GM12878 (cell line): ENCODE measurements at regions not wholly inside any gene's neighbourhood (a gene's known extent, or its start where the extent isn't known, plus 50 kb on each side); places are given as distances from the start of the nearest gene placed in this dataset.

ENCODE experiments used
- ATAC-seq: fragments of 200-7000 bp; cut with Tn5 transposase; 3 replicates; pipeline ENCODE4 v1.9.1; 2020; ENCODE audit warnings: mild to moderate bottlenecking, moderate library complexity
- BruUV-seq: library from RNA; stranded (reverse); fragments of 400-500 nt; replicated peaks from 2 replicates; lab custom pipeline; 2021; lab: Mats Ljungman, UMichigan
- CTCF ChIA-PET: fragments of 300-600 bp; sonication (Branson Sonifier 250); formaldehyde crosslinking; extraction: SDS; loops from one replicate; lab custom pipeline; 2021; ENCODE audit warnings: inconsistent platforms; lab: Yijun Ruan, JAX
- POLR2A ChIA-PET: fragments of 350-600 bp; formaldehyde crosslinking; extraction: SDS; loops from one replicate; lab custom pipeline; 2021; ENCODE audit warnings: inconsistent platforms; lab: Charles Lee
- RAD21 ChIA-PET: fragments of 300-600 bp; sonication (Branson Sonifier 250); formaldehyde crosslinking; loops from one replicate; lab custom pipeline; 2023; ENCODE audit warnings: antibody characterized with exemption; ENCODE audit not compliant: unreplicated experiment; lab: Charles Lee
- SMC1A ChIA-PET: fragments of 300-600 bp; sonication (Branson Sonifier 250); formaldehyde crosslinking; loops from one replicate; lab custom pipeline; 2023; ENCODE audit not compliant: unreplicated experiment, uncharacterized antibody; lab: Charles Lee
- DNase-seq: peaks from one replicate; pipeline ENCODE4 v3.0.0-alpha.2; 2011; ENCODE audit warnings: low read depth, low spot score
- FAIRE-seq: peaks from 3 replicates; lab custom pipeline; 2011; peaks lifted over from hg19 to GRCh38; lab: Jason Lieb, UNC
- H2AFZ ChIP-seq: 2 replicates; pipeline ENCODE4 v1.6.0; 2011; ENCODE audit warnings: low read depth, low read length, control low read depth; ENCODE audit not compliant: control insufficient read depth
- H3K27ac ChIP-seq: 2 replicates; pipeline ENCODE4 v1.5.1; 2011; ENCODE audit warnings: control low read depth; ENCODE audit not compliant: control insufficient read depth, insufficient read depth
- H3K27me3 ChIP-seq, 2 experiments: replicated peaks in 1 of 2; 2 replicates each; pipeline versions ENCODE4 v1.6.0 to v1.6.1; 2011; ENCODE audit warnings: low read length in 1 of 2; ENCODE audit not compliant: control insufficient read depth in 2 of 2, insufficient read depth in 2 of 2
- H3K36me3 ChIP-seq, 2 experiments: 2 replicates each; pipeline ENCODE4 v1.5.1; 2011; ENCODE audit warnings: low read length in 1 of 2; ENCODE audit not compliant: control insufficient read depth in 2 of 2, insufficient read depth in 2 of 2
- H3K4me1 ChIP-seq: 2 replicates; pipeline ENCODE4 v1.6.1; 2011; ENCODE audit warnings: mild to moderate bottlenecking, low read length, moderate library complexity, mixed read lengths; ENCODE audit not compliant: control insufficient read depth, insufficient read depth
- H3K4me2 ChIP-seq: 2 replicates; pipeline ENCODE4 v1.6.0; 2011; ENCODE audit warnings: control low read depth; ENCODE audit not compliant: control insufficient read depth, insufficient read depth
- H3K4me3 ChIP-seq: fragments of 200-600 bp; sonication (generic); 2 replicates; pipeline ENCODE4 v1.5.1; 2016
- H3K79me2 ChIP-seq: 2 replicates; pipeline ENCODE4 v1.6.0; 2011; ENCODE audit warnings: low read length; ENCODE audit not compliant: control insufficient read depth, insufficient read depth
- H3K9ac ChIP-seq: 2 replicates; pipeline ENCODE4 v1.8.0; 2011; ENCODE audit warnings: low read length, control low read depth, mixed read lengths; ENCODE audit not compliant: control insufficient read depth, insufficient read depth
- H3K9me3 ChIP-seq: replicated peaks from 3 replicates; pipeline ENCODE4 v1.5.1; 2011; ENCODE audit warnings: mild to moderate bottlenecking, low read length; ENCODE audit not compliant: control insufficient read depth, insufficient read depth
- H4K20me1 ChIP-seq: 2 replicates; pipeline ENCODE4 v1.6.0; 2011; ENCODE audit not compliant: control insufficient read depth, insufficient read depth
- CREM ChIP-seq: IDR thresholded peaks from 2 replicates; pipeline ENCODE4 v1.6.1; 2014; ENCODE audit warnings: antibody characterized with exemption, low read depth
- FOXK2 ChIP-seq: fragments of 450-650 bp; IDR thresholded peaks from 2 replicates; pipeline ENCODE4 v1.6.1; 2017; ENCODE audit warnings: mild to moderate bottlenecking, moderate library complexity
- IKZF1 ChIP-seq: fragments of 450-650 bp; conservative IDR thresholded peaks from 2 replicates; pipeline ENCODE4 v1.6.1; 2017; ENCODE audit warnings: antibody characterized with exemption, mild to moderate bottlenecking
- MTA2 ChIP-seq: fragments of 450-650 bp; IDR thresholded peaks from 2 replicates; pipeline ENCODE4 v1.6.1; 2016; ENCODE audit warnings: low read depth, mild to moderate bottlenecking, moderate library complexity
- NBN ChIP-seq: fragments of 450-650 bp; IDR thresholded peaks from 2 replicates; pipeline ENCODE4 v1.6.1; 2016
- NFYA ChIP-seq: IDR thresholded peaks from 2 replicates; pipeline ENCODE4 v1.6.1; 2011; ENCODE audit warnings: low read depth, mild to moderate bottlenecking, low read length, improper control_type of control experiment, borderline replicate concordance
- NR2C1 ChIP-seq: fragments of 450-650 bp; IDR thresholded peaks from 2 replicates; pipeline ENCODE4 v1.6.1; 2017; ENCODE audit warnings: antibody characterized with exemption, mild to moderate bottlenecking, moderate library complexity
- NRF1 ChIP-seq: conservative IDR thresholded peaks from 2 replicates; pipeline ENCODE4 v1.6.1; 2011; ENCODE audit warnings: mild to moderate bottlenecking, low read depth, low read length, improper control_type of control experiment
- PAX8 ChIP-seq: fragments of 450-650 bp; IDR thresholded peaks from 2 replicates; pipeline ENCODE4 v1.6.1; 2017; ENCODE audit warnings: mild to moderate bottlenecking, moderate library complexity
- POLR2AphosphoS2 ChIP-seq: IDR thresholded peaks from 2 replicates; pipeline ENCODE4 v1.6.1; 2011; ENCODE audit warnings: low read depth, mild to moderate bottlenecking, low read length, improper control_type of control experiment, moderate library complexity
- RAD21 ChIP-seq: IDR thresholded peaks from 2 replicates; pipeline ENCODE4 v1.6.1; 2011; ENCODE audit warnings: mild to moderate bottlenecking, low read depth, low read length, moderate library complexity; ENCODE audit not compliant: insufficient read depth
- SREBF1 ChIP-seq: IDR thresholded peaks from 2 replicates; pipeline ENCODE4 v1.6.1; 2012; ENCODE audit warnings: mild to moderate bottlenecking, low read length
- TCF7 ChIP-seq: IDR thresholded peaks from 2 replicates; pipeline ENCODE4 v1.6.1; 2014; ENCODE audit warnings: antibody characterized with exemption, borderline replicate concordance
- YBX1 ChIP-seq: fragments of 450-650 bp; IDR thresholded peaks from 2 replicates; pipeline ENCODE4 v1.6.1; 2016; ENCODE audit warnings: antibody characterized with exemption
- ZNF217 ChIP-seq: fragments of 450-650 bp; IDR thresholded peaks from 2 replicates; pipeline ENCODE4 v1.6.1; 2017; ENCODE audit warnings: antibody characterized with exemption, mild to moderate bottlenecking
- ZNF384 ChIP-seq: IDR thresholded peaks from 2 replicates; pipeline ENCODE4 v1.6.1; 2012; ENCODE audit warnings: low read depth, mild to moderate bottlenecking, low read length, improper control_type of control experiment, borderline replicate concordance
- ZNF687 ChIP-seq: fragments of 450-650 bp; IDR thresholded peaks from 2 replicates; pipeline ENCODE4 v1.6.1; 2017; ENCODE audit warnings: mild to moderate bottlenecking, moderate library complexity
- WGBS: methylation state at CpG from one replicate; pipeline ENCODE4 v1.1.6; 2016; ENCODE audit warnings: low lambda C conversion rate; ENCODE audit not compliant: insufficient replicate concordance, insufficient coverage; ENCODE audit errors: missing lambda C conversion rate; 5-methylcytosine and 5-hydroxymethylcytosine counted together
- in situ Hi-C: fragments of 300-500 bp; cut with MboI; formaldehyde crosslinking; loops from 9 replicates; pipeline ENCODE4 v1.14.3; 2018; ENCODE audit warnings: mixed read lengths
- intact Hi-C: fragments of 100-400 bp; cut with micrococcal nuclease; formaldehyde crosslinking; loops from one replicate; pipeline ENCODE4 v1.14.2; 2022; ENCODE audit not compliant: unreplicated experiment
- TF ChIP-seq, protein P1 (sequence below): fragments of 450-650 bp; IDR thresholded peaks from 2 replicates; pipeline ENCODE4 v1.6.1; 2017; ENCODE audit warnings: mild to moderate bottlenecking, moderate library complexity

DNA sequence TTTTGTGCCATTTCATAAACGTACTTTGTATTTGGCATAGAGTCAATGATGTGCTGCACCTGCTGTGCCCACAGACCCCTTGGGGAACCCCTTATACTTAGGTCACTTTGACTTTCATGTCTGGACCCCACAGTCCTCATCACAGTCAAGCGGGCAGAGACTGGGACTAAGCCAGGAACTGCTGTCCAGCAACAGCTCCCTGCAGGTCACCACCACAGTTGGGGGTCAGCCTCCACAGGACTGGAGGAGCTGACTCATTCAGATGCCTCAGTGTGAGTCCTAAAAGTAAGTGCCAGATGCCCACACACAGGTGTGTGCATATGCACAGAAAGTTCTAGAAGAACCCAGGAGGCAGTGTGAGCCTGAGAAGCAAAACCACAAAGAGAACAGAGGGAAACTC lies 339.8 kb downstream of the GABRB3 start:
- Histone ChIP-seq H3K27ac (no peak overlapping the region), H3K27me3 (no peaks in the 10 kb centered on the region), H3K4me1 (no peaks in the 10 kb centered on the region), H3K4me2 (no peak overlapping the region), H3K79me2 (no peaks in the 10 kb centered on the region), H4K20me1 (no peaks in the 10 kb centered on the region), H3K9me3 (no peaks in the 10 kb centered on the region; the same call in 2 of the 3 replicates), H3K36me3 (no peaks in the 10 kb centered on the region), H3K9ac (no peak overlapping the region), H3K4me3 (no peak overlapping the region), H2AFZ (no peak overlapping the region)
- ChIA-PET RAD21 (no interaction called here), CTCF (no interaction called here), SMC1A (no interaction called here), POLR2A (no interaction called here)
- FAIRE-seq (no peak), DNase-seq (no peak), ATAC-seq (no peak)
- WGBS: 0% methylated on average over 2 of the region's 2 CpGs
- in situ Hi-C loops (no loop called here), intact Hi-C loops (no loop called here)
- no TSS peak for BruUV-seq
- TF ChIP-seq PAX8 (no peak), TCF7 (no peak), CREM (no peak), NFYA (no peak), RAD21 (no peak), ZNF384 (no peak), MTA2 (no peak), POLR2AphosphoS2 (no peak), IKZF1 (no peak), NRF1 (no peak), YBX1 (no peak), SREBF1 (no peak), NBN (no peak), FOXK2 (no peak), ZNF687 (no peak), ZNF217 (no peak), NR2C1 (no peak)
- TF ChIP-seq, protein P1, sequence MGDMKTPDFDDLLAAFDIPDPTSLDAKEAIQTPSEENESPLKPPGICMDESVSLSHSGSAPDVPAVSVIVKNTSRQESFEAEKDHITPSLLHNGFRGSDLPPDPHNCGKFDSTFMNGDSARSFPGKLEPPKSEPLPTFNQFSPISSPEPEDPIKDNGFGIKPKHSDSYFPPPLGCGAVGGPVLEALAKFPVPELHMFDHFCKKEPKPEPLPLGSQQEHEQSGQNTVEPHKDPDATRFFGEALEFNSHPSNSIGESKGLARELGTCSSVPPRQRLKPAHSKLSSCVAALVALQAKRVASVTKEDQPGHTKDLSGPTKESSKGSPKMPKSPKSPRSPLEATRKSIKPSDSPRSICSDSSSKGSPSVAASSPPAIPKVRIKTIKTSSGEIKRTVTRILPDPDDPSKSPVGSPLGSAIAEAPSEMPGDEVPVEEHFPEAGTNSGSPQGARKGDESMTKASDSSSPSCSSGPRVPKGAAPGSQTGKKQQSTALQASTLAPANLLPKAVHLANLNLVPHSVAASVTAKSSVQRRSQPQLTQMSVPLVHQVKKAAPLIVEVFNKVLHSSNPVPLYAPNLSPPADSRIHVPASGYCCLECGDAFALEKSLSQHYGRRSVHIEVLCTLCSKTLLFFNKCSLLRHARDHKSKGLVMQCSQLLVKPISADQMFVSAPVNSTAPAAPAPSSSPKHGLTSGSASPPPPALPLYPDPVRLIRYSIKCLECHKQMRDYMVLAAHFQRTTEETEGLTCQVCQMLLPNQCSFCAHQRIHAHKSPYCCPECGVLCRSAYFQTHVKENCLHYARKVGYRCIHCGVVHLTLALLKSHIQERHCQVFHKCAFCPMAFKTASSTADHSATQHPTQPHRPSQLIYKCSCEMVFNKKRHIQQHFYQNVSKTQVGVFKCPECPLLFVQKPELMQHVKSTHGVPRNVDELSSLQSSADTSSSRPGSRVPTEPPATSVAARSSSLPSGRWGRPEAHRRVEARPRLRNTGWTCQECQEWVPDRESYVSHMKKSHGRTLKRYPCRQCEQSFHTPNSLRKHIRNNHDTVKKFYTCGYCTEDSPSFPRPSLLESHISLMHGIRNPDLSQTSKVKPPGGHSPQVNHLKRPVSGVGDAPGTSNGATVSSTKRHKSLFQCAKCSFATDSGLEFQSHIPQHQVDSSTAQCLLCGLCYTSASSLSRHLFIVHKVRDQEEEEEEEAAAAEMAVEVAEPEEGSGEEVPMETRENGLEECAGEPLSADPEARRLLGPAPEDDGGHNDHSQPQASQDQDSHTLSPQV: no peak
